ENCODE measurements at regions not wholly inside any gene's neighbourhood (a gene's known extent, or its start where the extent isn't known, plus 50 kb on each side); places are given as distances from the start of the nearest gene placed in this dataset.
"Not testable (repeated sequence)": the region's sequence is repeated elsewhere in the genome, so short reads cannot be mapped to it uniquely, and the experiment has no call there.

GRCh38 chr11:23884341-23884740, 612.5 kb upstream of the LUZP2 start:
- TF ChIP-seq CTCF (IDR thresholded peaks at IDR 0.05; ENCODE audit: low read depth, low read length) = no peak
- no peaks in the 10 kb centered on the region for H3K27me3 ChIP-seq
- no peak for DNase-seq (ENCODE audit: low read depth in 1 of 2, low spot score in 1 of 2)

GRCh38 chr11:23885801-23886200, 611.1 kb upstream of the LUZP2 start:
- H3K4me1 ChIP-seq (ENCODE audit: low read depth) = no peaks in the 10 kb centered on the region
- H3K4me3 ChIP-seq = no peak overlapping the region
- DNase-seq (ENCODE audit: low read depth in 1 of 2, low spot score in 1 of 2) = no peak
- no peaks in the 10 kb centered on the region for H3K9me3 ChIP-seq (ENCODE audit: low read depth)
- no peaks in the 10 kb centered on the region for H3K36me3 ChIP-seq
- H3K27me3 ChIP-seq = no peaks in the 10 kb centered on the region
- no peak overlapping the region for H3K27ac ChIP-seq
- TF ChIP-seq CTCF (IDR thresholded peaks at IDR 0.05; ENCODE audit: low read depth, low read length) = no peak

More at GRCh38 chr11:23884341-23884740, 612.5 kb upstream of the LUZP2 start:
- Histone ChIP-seq H3K9me3 (ENCODE audit: low read depth) (no peaks in the 10 kb centered on the region), H3K4me1 (ENCODE audit: low read depth) (no peaks in the 10 kb centered on the region), H3K36me3 (no peaks in the 10 kb centered on the region), H3K4me3 (no peak overlapping the region), H3K27ac (no peak overlapping the region)

- not testable (repeated sequence) for H3K36me3 ChIP-seq; DNase-seq (ENCODE audit: low read depth in 1 of 2, low spot score in 1 of 2); H3K27ac ChIP-seq
These were observed 609.7 kb upstream of the LUZP2 start for GRCh38 chr11:23887122-23887521.

GRCh38 chr11:23893126-23893525, 603.7 kb upstream of the LUZP2 start:
- DNase-seq (ENCODE audit: low read depth in 1 of 2, low spot score in 1 of 2) = no peak
- no peaks in the 10 kb centered on the region for H3K4me1 ChIP-seq (ENCODE audit: low read depth)
- no peak for TF ChIP-seq CTCF (IDR thresholded peaks at IDR 0.05; ENCODE audit: low read depth, low read length)
- H3K9me3 ChIP-seq (ENCODE audit: low read depth) = no peaks in the 10 kb centered on the region
- no peaks in the 10 kb centered on the region for H3K36me3 ChIP-seq
- no peak overlapping the region for H3K4me3 ChIP-seq
- H3K27me3 ChIP-seq = no peaks in the 10 kb centered on the region
- no peak overlapping the region for H3K27ac ChIP-seq

More at GRCh38 chr11:23887122-23887521, 609.7 kb upstream of the LUZP2 start:
- not testable (repeated sequence) for H3K9me3 ChIP-seq (ENCODE audit: low read depth); H3K27me3 ChIP-seq; H3K4me1 ChIP-seq (ENCODE audit: low read depth); H3K4me3 ChIP-seq

- no peaks in the 10 kb centered on the region for H3K36me3 ChIP-seq
- H3K27me3 ChIP-seq = no peaks in the 10 kb centered on the region
- peak in 1 of 2 donors; percentile 85 for DNase-seq (ENCODE audit: low read depth in 1 of 2, low spot score in 1 of 2)
- H3K4me3 ChIP-seq = no peak overlapping the region
- H3K9me3 ChIP-seq (ENCODE audit: low read depth) = no peaks in the 10 kb centered on the region
- H3K4me1 ChIP-seq (ENCODE audit: low read depth) = no peaks in the 10 kb centered on the region
- no peak for TF ChIP-seq CTCF (IDR thresholded peaks at IDR 0.05; ENCODE audit: low read depth, low read length)
- no peak overlapping the region for H3K27ac ChIP-seq
These were observed 599.2 kb upstream of the LUZP2 start for GRCh38 chr11:23897453-23898286.

GRCh38 chr11:23903044-23903704, 593.7 kb upstream of the LUZP2 start:
- H3K27ac ChIP-seq = no peak overlapping the region
- H3K36me3 ChIP-seq = no peaks in the 10 kb centered on the region
- TF ChIP-seq CTCF (IDR thresholded peaks at IDR 0.05; ENCODE audit: low read depth, low read length) = no peak
- no peaks in the 10 kb centered on the region for H3K4me1 ChIP-seq (ENCODE audit: low read depth)
- H3K9me3 ChIP-seq (ENCODE audit: low read depth) = no peaks in the 10 kb centered on the region
- no peak overlapping the region for H3K4me3 ChIP-seq
- no peaks in the 10 kb centered on the region for H3K27me3 ChIP-seq
- peak in 1 of 2 donors; percentile 91 for DNase-seq (ENCODE audit: low read depth in 1 of 2, low spot score in 1 of 2)

All from cardiac muscle cell (in vitro differentiated cells and primary cell).